ENCODE measurements at regions not wholly inside any gene's neighbourhood (a gene's known extent, or its start where the extent isn't known, plus 50 kb on each side); places are given as distances from the start of the nearest gene placed in this dataset.

GRCh38 chr20:6440443-6440799 lies 317.6 kb upstream of the FERMT1 start:
- Histone ChIP-seq H3F3A (ENCODE audit: control insufficient read depth, insufficient read depth) (no peaks in the 10 kb centered on the region), H3K4me1 (ENCODE audit: control insufficient read depth, low read length) (no peaks in the 10 kb centered on the region), H3K9me2 (replicated peaks; ENCODE audit: control insufficient read depth, low read length) (no peaks in the 10 kb centered on the region)

GRCh38 chr20:6439737-6440442 lies 317.1 kb upstream of the FERMT1 start:
- no peaks in the 10 kb centered on the region for H3K4me1 ChIP-seq (ENCODE audit: control insufficient read depth, low read length)
- H3F3A ChIP-seq (ENCODE audit: control insufficient read depth, insufficient read depth): no peaks in the 10 kb centered on the region
- no peak for TF ChIP-seq CTCF (IDR thresholded peaks at IDR 0.05; ENCODE audit: low read depth, low read length, poor library complexity, severe bottlenecking)
- no peak for TF ChIP-seq EZH2phosphoT487 (IDR thresholded peaks at IDR 0.05; ENCODE audit: borderline replicate concordance, low read length)
- H3K4me2 ChIP-seq (ENCODE audit: low read length): no peak overlapping the region
- no peaks in the 10 kb centered on the region for H4K20me1 ChIP-seq (ENCODE audit: control insufficient read depth, insufficient read depth, low read depth, low read length)
- H3K27me3 ChIP-seq (ENCODE audit: control insufficient read depth, low read length): no peaks in the 10 kb centered on the region
- H3K36me3 ChIP-seq (ENCODE audit: control insufficient read depth, low read length): no peaks in the 10 kb centered on the region
- H3K9me3 ChIP-seq (ENCODE audit: control insufficient read depth, insufficient read depth, low read length): no peaks in the 10 kb centered on the region
- H3K4me3 ChIP-seq (ENCODE audit: low read length): no peak overlapping the region
- H3K79me2 ChIP-seq (ENCODE audit: control insufficient read depth, low read length): no peaks in the 10 kb centered on the region
- H3K9me2 ChIP-seq (replicated peaks; ENCODE audit: control insufficient read depth, low read length): no peaks in the 10 kb centered on the region
- H3K27ac ChIP-seq (ENCODE audit: low read depth, low read length): no peak overlapping the region

More at GRCh38 chr20:6440443-6440799, 317.6 kb upstream of the FERMT1 start:
- Histone ChIP-seq H3K36me3 (ENCODE audit: control insufficient read depth, low read length) (no peaks in the 10 kb centered on the region), H3K4me3 (ENCODE audit: low read length) (no peak overlapping the region), H3K9me3 (ENCODE audit: control insufficient read depth, insufficient read depth, low read length) (no peaks in the 10 kb centered on the region), H3K27me3 (ENCODE audit: control insufficient read depth, low read length) (no peaks in the 10 kb centered on the region), H3K79me2 (ENCODE audit: control insufficient read depth, low read length) (no peaks in the 10 kb centered on the region), H4K20me1 (ENCODE audit: control insufficient read depth, insufficient read depth, low read depth, low read length) (no peaks in the 10 kb centered on the region), H3K27ac (ENCODE audit: low read depth, low read length) (no peak overlapping the region), H3K4me2 (ENCODE audit: low read length) (no peak overlapping the region)
- TF ChIP-seq CTCF (IDR thresholded peaks at IDR 0.05; ENCODE audit: low read depth, low read length, poor library complexity, severe bottlenecking) (no peak), EZH2phosphoT487 (IDR thresholded peaks at IDR 0.05; ENCODE audit: borderline replicate concordance, low read length) (no peak)

- Histone ChIP-seq H3K79me2 (ENCODE audit: control insufficient read depth, low read length) (no peaks in the 10 kb centered on the region), H3K4me1 (ENCODE audit: control insufficient read depth, low read length) (no peaks in the 10 kb centered on the region), H3K9me3 (ENCODE audit: control insufficient read depth, insufficient read depth, low read length) (peaks cover 4% of the 10 kb centered on the region; the same call in 1 of the 2 replicates), H3K27ac (ENCODE audit: low read depth, low read length) (no peak overlapping the region), H3K27me3 (ENCODE audit: control insufficient read depth, low read length) (no peaks in the 10 kb centered on the region), H3K4me2 (ENCODE audit: low read length) (no peak overlapping the region), H3K36me3 (ENCODE audit: control insufficient read depth, low read length) (no peaks in the 10 kb centered on the region), H3K9me2 (replicated peaks; ENCODE audit: control insufficient read depth, low read length) (no peaks in the 10 kb centered on the region), H3K4me3 (ENCODE audit: low read length) (no peak overlapping the region), H3F3A (ENCODE audit: control insufficient read depth, insufficient read depth) (no peaks in the 10 kb centered on the region), H4K20me1 (ENCODE audit: control insufficient read depth, insufficient read depth, low read depth, low read length) (no peaks in the 10 kb centered on the region)
- no peak for TF ChIP-seq CTCF (IDR thresholded peaks at IDR 0.05; ENCODE audit: low read depth, low read length, poor library complexity, severe bottlenecking)
- TF ChIP-seq EZH2phosphoT487 (IDR thresholded peaks at IDR 0.05; ENCODE audit: borderline replicate concordance, low read length): no peak
Observed at GRCh38 chr20:6434131-6434530, 311.3 kb upstream of the FERMT1 start.
